Stomach (tissue), 4 donors: ENCODE measurements at regions not wholly inside any gene's neighbourhood (a gene's known extent, or its start where the extent isn't known, plus 50 kb on each side); places are given as distances from the start of the nearest gene placed in this dataset.

Source experiments
- CTCF ChIP-seq, 7 experiments: fragments of 450-650 bp in 4 of 7; fragments of 200-600 bp in 3 of 7; sonication (generic) in 3 of 7; IDR thresholded peaks; one replicate each; pipeline ENCODE4 v1.5.1; 2016 to 2019; ENCODE audit warnings: antibody characterized with exemption in 7 of 7, control low read depth in 2 of 7, mild to moderate bottlenecking in 1 of 7
- EP300 ChIP-seq: sonication (generic); formaldehyde crosslinking; IDR thresholded peaks from one replicate; pipeline ENCODE4 v1.6.1; 2017; ENCODE audit warnings: antibody characterized with exemption
- POLR2A ChIP-seq, 4 donors: fragments of 450-650 bp; IDR thresholded peaks; one replicate each; pipeline ENCODE4 v1.6.1; 2016; ENCODE audit warnings: antibody characterized with exemption in 4 of 4, control low read depth in 2 of 4, mild to moderate bottlenecking in 1 of 4, moderate library complexity in 1 of 4
- POLR2AphosphoS5 ChIP-seq, 3 donors: sonication (generic); formaldehyde crosslinking; IDR thresholded peaks; one replicate each; pipeline ENCODE4 v1.6.1; 2016; ENCODE audit warnings: antibody characterized with exemption in 3 of 3

GRCh38 chr2:13227578-13227977, 510.8 kb downstream of the TRIB2 start:
- TF ChIP-seq EP300: no peak
- TF ChIP-seq CTCF (IDR thresholded peaks at IDR 0.05): no peak
- no peak for TF ChIP-seq POLR2A (IDR thresholded peaks at IDR 0.05)
- no peak for TF ChIP-seq POLR2AphosphoS5 (IDR thresholded peaks at IDR 0.05)
